ENCODE measurements at regions not wholly inside any gene's neighbourhood (a gene's known extent, or its start where the extent isn't known, plus 50 kb on each side); places are given as distances from the start of the nearest gene placed in this dataset.

- no peak overlapping the region for H3K4me2 ChIP-seq (ENCODE audit: low read length)
- H3K79me2 ChIP-seq (ENCODE audit: insufficient read depth, low read length) = no peaks in the 10 kb centered on the region
- H3K36me3 ChIP-seq (ENCODE audit: insufficient read depth, low read length) = no peaks in the 10 kb centered on the region
- H3K4me1 ChIP-seq (ENCODE audit: insufficient read depth, low read length) = no peaks in the 10 kb centered on the region
- Mint-ChIP-seq H3K36me3 (ENCODE audit: low read depth, unreplicated experiment) (no peaks in the 10 kb centered on the region), H3K4me3 (ENCODE audit: unreplicated experiment) (no peak overlapping the region), H3K9me3 (ENCODE audit: unreplicated experiment) (no peaks in the 10 kb centered on the region), H3K27me3 (ENCODE audit: low read depth, unreplicated experiment) (no peaks in the 10 kb centered on the region), H3K4me1 (ENCODE audit: low read depth, unreplicated experiment) (no peaks in the 10 kb centered on the region), H3K27ac (ENCODE audit: unreplicated experiment) (no peak overlapping the region)
- H4K20me1 ChIP-seq (ENCODE audit: insufficient read depth, low read length) = no peaks in the 10 kb centered on the region
- DNase-seq (ENCODE audit: low read depth) = no peak
- no peak for FAIRE-seq
- H3K9me3 ChIP-seq (ENCODE audit: insufficient read depth, low read depth, low read length) = no peaks in the 10 kb centered on the region
- H3K9ac ChIP-seq (ENCODE audit: low read length) = no peak overlapping the region
- H2AFZ ChIP-seq (ENCODE audit: low read depth, low read length) = no peak overlapping the region
- H3K27ac ChIP-seq (ENCODE audit: low read depth, low read length) = no peak overlapping the region
- TF ChIP-seq CTCF (IDR thresholded peaks at IDR 0.05; ENCODE audit: insufficient read depth, low read depth, low read length) (no peak), EZH2 (IDR thresholded peaks at IDR 0.05; ENCODE audit: insufficient read depth, low read length) (no peak)
- H3K4me3 ChIP-seq (ENCODE audit: insufficient read depth, low read depth, low read length) = no peak overlapping the region
- H3K27me3 ChIP-seq (ENCODE audit: insufficient read depth, low read length) = no peaks in the 10 kb centered on the region
These were observed 795.5 kb upstream of the GJE1 start for GRCh38 chr6:141337191-141337590.

GRCh38 chr6:141335477-141336273 is 797.0 kb upstream of the GJE1 start:
- no peak overlapping the region for H2AFZ ChIP-seq (ENCODE audit: low read depth, low read length)
- H3K27me3 ChIP-seq (ENCODE audit: insufficient read depth, low read length) = no peaks in the 10 kb centered on the region
- H3K4me3 ChIP-seq (ENCODE audit: insufficient read depth, low read depth, low read length) = no peak overlapping the region
- Mint-ChIP-seq H3K4me3 (ENCODE audit: unreplicated experiment) (no peak overlapping the region), H3K4me1 (ENCODE audit: low read depth, unreplicated experiment) (no peaks in the 10 kb centered on the region), H3K9me3 (ENCODE audit: unreplicated experiment) (no peaks in the 10 kb centered on the region), H3K27me3 (ENCODE audit: low read depth, unreplicated experiment) (no peaks in the 10 kb centered on the region), H3K36me3 (ENCODE audit: low read depth, unreplicated experiment) (no peaks in the 10 kb centered on the region), H3K27ac (ENCODE audit: unreplicated experiment) (no peak overlapping the region)
- H3K79me2 ChIP-seq (ENCODE audit: insufficient read depth, low read length) = no peaks in the 10 kb centered on the region
- FAIRE-seq = no peak
- H3K36me3 ChIP-seq (ENCODE audit: insufficient read depth, low read length) = no peaks in the 10 kb centered on the region
- no peaks in the 10 kb centered on the region for H3K9me3 ChIP-seq (ENCODE audit: insufficient read depth, low read depth, low read length)
- no peak overlapping the region for H3K9ac ChIP-seq (ENCODE audit: low read length)
- H4K20me1 ChIP-seq (ENCODE audit: insufficient read depth, low read length) = no peaks in the 10 kb centered on the region
- H3K27ac ChIP-seq (ENCODE audit: low read depth, low read length) = no peak overlapping the region
- TF ChIP-seq EZH2 (IDR thresholded peaks at IDR 0.05; ENCODE audit: insufficient read depth, low read length) = no peak
- TF ChIP-seq CTCF (IDR thresholded peaks at IDR 0.05; ENCODE audit: insufficient read depth, low read depth, low read length) = no peak
- H3K4me2 ChIP-seq (ENCODE audit: low read length) = no peak overlapping the region
- no peaks in the 10 kb centered on the region for H3K4me1 ChIP-seq (ENCODE audit: insufficient read depth, low read length)
- no peak for DNase-seq (ENCODE audit: low read depth)

GRCh38 chr6:141326925-141327324 is 805.8 kb upstream of the GJE1 start:
- H3K4me1 ChIP-seq (ENCODE audit: insufficient read depth, low read length) = peaks cover 7% of the 10 kb centered on the region
- peak overlapping the region; percentile 69 for H3K9ac ChIP-seq (ENCODE audit: low read length)
- H3K27me3 ChIP-seq (ENCODE audit: insufficient read depth, low read length) = no peaks in the 10 kb centered on the region
- H2AFZ ChIP-seq (ENCODE audit: low read depth, low read length) = peak overlapping the region; percentile 31
- FAIRE-seq (peak; percentile 47), DNase-seq (ENCODE audit: low read depth) (no peak)
- H3K4me3 ChIP-seq (ENCODE audit: insufficient read depth, low read depth, low read length) = peak overlapping the region; percentile 27
- no peak overlapping the region for H3K4me3 Mint-ChIP-seq (ENCODE audit: unreplicated experiment)
- TF ChIP-seq EZH2 (IDR thresholded peaks at IDR 0.05; ENCODE audit: insufficient read depth, low read length) (no peak), CTCF (IDR thresholded peaks at IDR 0.05; ENCODE audit: insufficient read depth, low read depth, low read length) (no peak)
- H3K27ac ChIP-seq (ENCODE audit: low read depth, low read length) = peak overlapping the region; percentile 93
- no peaks in the 10 kb centered on the region for H3K36me3 Mint-ChIP-seq (ENCODE audit: low read depth, unreplicated experiment)
- no peaks in the 10 kb centered on the region for H3K27me3 Mint-ChIP-seq (ENCODE audit: low read depth, unreplicated experiment)
- H3K9me3 Mint-ChIP-seq (ENCODE audit: unreplicated experiment) = no peaks in the 10 kb centered on the region
- H3K9me3 ChIP-seq (ENCODE audit: insufficient read depth, low read depth, low read length) = no peaks in the 10 kb centered on the region
- H3K4me2 ChIP-seq (ENCODE audit: low read length) = peak overlapping the region; percentile 71
- H3K79me2 ChIP-seq (ENCODE audit: insufficient read depth, low read length) = no peaks in the 10 kb centered on the region
- peaks cover 3% of the 10 kb centered on the region for H3K4me1 Mint-ChIP-seq (ENCODE audit: low read depth, unreplicated experiment)
- H3K36me3 ChIP-seq (ENCODE audit: insufficient read depth, low read length) = no peaks in the 10 kb centered on the region
- no peaks in the 10 kb centered on the region for H4K20me1 ChIP-seq (ENCODE audit: insufficient read depth, low read length)
- peak overlapping the region; percentile 88 for H3K27ac Mint-ChIP-seq (ENCODE audit: unreplicated experiment)
